ENCODE measurements at regions not wholly inside any gene's neighbourhood (a gene's known extent, or its start where the extent isn't known, plus 50 kb on each side); places are given as distances from the start of the nearest gene placed in this dataset.

- no peak overlapping the region for H3K18ac ChIP-seq (ENCODE audit: extremely low read depth, low read length)
- H3K4me1 ChIP-seq (replicated peaks in 1 of 4; ENCODE audit: control insufficient read depth in 3 of 4, insufficient read depth in 4 of 4, low read length in 3 of 4) = no peaks in the 10 kb centered on the region
- no peak for TF ChIP-seq RNF2 (IDR thresholded peaks at IDR 0.05; ENCODE audit: borderline replicate concordance, low read depth, low read length, missing control alignments, poor library complexity, severe bottlenecking)
These were observed 214.9 kb upstream of the MPHOSPH6 start for GRCh38 chr16:82384949-82385348.

More at GRCh38 chr16:82384949-82385348, 214.9 kb upstream of the MPHOSPH6 start:
- Histone ChIP-seq H3K4ac (replicated peaks; ENCODE audit: insufficient read length, low read depth, low read length) (no peak overlapping the region), H3K4me3 (ENCODE audit: extremely low read depth in 1 of 4, insufficient read depth in 2 of 4, low read depth in 3 of 4, low read length in 4 of 4) (no peak overlapping the region), H3K79me1 (ENCODE audit: low read depth, low read length) (no peaks in the 10 kb centered on the region), H4K91ac (replicated peaks; ENCODE audit: insufficient read length, low read length) (no peak overlapping the region), H2BK15ac (ENCODE audit: low read length) (no peak overlapping the region), H3K23me2 (ENCODE audit: low read depth, low read length) (no peaks in the 10 kb centered on the region), H2AK5ac (ENCODE audit: low read depth, low read length) (no peak overlapping the region), H2BK20ac (ENCODE audit: low read length) (no peak overlapping the region), H3K4me2 (ENCODE audit: insufficient read depth in 1 of 2, low read depth in 2 of 2, low read length in 2 of 2) (no peak overlapping the region), H3K27me3 (replicated peaks in 1 of 4; ENCODE audit: control insufficient read depth in 3 of 4, extremely low read depth in 1 of 4, insufficient read depth in 3 of 4, low read length in 3 of 4) (no peaks in the 10 kb centered on the region), H3K23ac (ENCODE audit: insufficient read length) (no peak overlapping the region), H4K8ac (ENCODE audit: extremely low read depth, insufficient read depth, low read length) (no peak overlapping the region), H4K20me1 (replicated peaks in 1 of 2; ENCODE audit: control insufficient read depth in 1 of 2, insufficient read depth in 2 of 2, low read length in 2 of 2) (no peaks in the 10 kb centered on the region), H3K9ac (replicated peaks in 1 of 4; ENCODE audit: extremely low read depth in 1 of 4, low read depth in 3 of 4, low read length in 3 of 4) (no peak overlapping the region), H2BK12ac (ENCODE audit: low read depth, low read length) (no peak overlapping the region), H4K5ac (ENCODE audit: insufficient read length, low read depth, low read length) (no peak overlapping the region), H3K14ac (ENCODE audit: insufficient read length) (no peak overlapping the region), H2BK120ac (replicated peaks; ENCODE audit: low read depth, low read length) (no peak overlapping the region), H3K9me3 (ENCODE audit: insufficient read depth in 2 of 2, low read depth in 1 of 2, low read length in 1 of 2) (no peaks in the 10 kb centered on the region), H3K36me3 (ENCODE audit: control insufficient read depth in 2 of 4, insufficient read depth in 4 of 4, low read length in 3 of 4) (no peaks in the 10 kb centered on the region), H3K79me2 (ENCODE audit: control insufficient read depth in 1 of 2, insufficient read depth in 2 of 2, low read length in 2 of 2) (no peaks in the 10 kb centered on the region), H3K27ac (ENCODE audit: low read depth, low read length) (no peak overlapping the region), H2BK5ac (ENCODE audit: low read depth, low read length) (no peak overlapping the region), H2AFZ (ENCODE audit: low read length) (no peak overlapping the region), H3K56ac (replicated peaks; ENCODE audit: insufficient read length, low read depth, low read length) (no peak overlapping the region)
- no peak for FAIRE-seq
- 90% methylated on average over 4 of the region's 4 CpGs; no CpG with 5 or more reads in 1 of the 2 experiments for WGBS, 2 experiments (ENCODE audit: extremely low coverage in 1 of 2, insufficient coverage in 1 of 2, insufficient read length in 1 of 2, insufficient replicate concordance in 2 of 2, low coverage in 1 of 2, low lambda C conversion rate in 2 of 2, missing lambda C conversion rate in 1 of 2)
- ChIA-PET POLR2A (ENCODE audit: partially characterized antibody) (no interaction called here), CTCF (ENCODE audit: partially characterized antibody) (interaction anchor here (1.0 to 1.8 kb wide), 2 partner anchors 72 to 121 kb away, joined by 3 to 5 read pairs; no protein-coding TSS in a partner anchor)
- DNase-seq (ENCODE audit: low read depth in 1 of 2, low spot score in 2 of 2) = no peak

All from H1 (cell line).